HG03521 (cell line): ENCODE measurements at regions not wholly inside any gene's neighbourhood (a gene's known extent, or its start where the extent isn't known, plus 50 kb on each side); places are given as distances from the start of the nearest gene placed in this dataset.
"Not testable (repeated sequence)": the region's sequence is repeated elsewhere in the genome, so short reads cannot be mapped to it uniquely, and the experiment has no call there.

Experiments
- ATAC-seq: cut with Tn5 transposase; IDR thresholded peaks from one replicate; pipeline ENCODE4 v1.9.1; 2021; ENCODE audit warnings: mild to moderate bottlenecking, moderate library complexity; ENCODE audit not compliant: unreplicated experiment

DNA sequence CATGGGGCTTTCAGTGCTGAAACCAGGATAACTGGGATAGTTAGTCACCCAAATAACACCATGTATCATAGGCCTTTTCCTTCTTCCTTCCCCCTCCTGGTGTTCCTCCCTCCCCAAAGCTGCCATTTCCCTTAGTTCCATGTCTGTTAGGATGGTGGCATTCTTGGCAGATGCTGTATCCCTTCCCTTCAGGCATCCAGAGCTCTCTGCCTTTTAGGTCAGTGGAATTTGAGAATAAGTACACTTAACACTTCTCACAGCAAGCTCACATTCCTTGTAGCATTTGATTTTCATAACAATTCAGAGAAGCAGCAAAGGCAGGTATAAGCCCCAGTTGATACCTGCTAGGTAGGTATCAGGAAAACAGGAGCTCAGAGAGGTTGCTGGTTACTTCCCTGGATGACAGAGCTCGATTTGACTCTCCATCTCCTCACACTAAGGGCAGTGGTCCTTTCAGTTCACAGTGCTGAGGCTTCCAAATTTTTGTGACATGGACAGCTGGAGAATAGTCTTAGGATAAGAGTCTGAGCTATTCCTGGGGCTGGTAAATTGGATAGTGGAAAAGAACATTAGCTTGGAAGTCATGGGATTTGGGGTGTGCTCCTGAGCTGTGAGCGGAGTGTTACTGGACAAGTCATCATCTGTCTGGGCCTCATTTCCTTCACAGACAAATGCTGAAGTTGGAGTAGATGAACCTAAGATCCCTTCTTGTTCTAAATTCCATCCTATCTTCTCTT lies 108.7 kb upstream of the RHOBTB1 start:
- no peak for ATAC-seq

DNA sequence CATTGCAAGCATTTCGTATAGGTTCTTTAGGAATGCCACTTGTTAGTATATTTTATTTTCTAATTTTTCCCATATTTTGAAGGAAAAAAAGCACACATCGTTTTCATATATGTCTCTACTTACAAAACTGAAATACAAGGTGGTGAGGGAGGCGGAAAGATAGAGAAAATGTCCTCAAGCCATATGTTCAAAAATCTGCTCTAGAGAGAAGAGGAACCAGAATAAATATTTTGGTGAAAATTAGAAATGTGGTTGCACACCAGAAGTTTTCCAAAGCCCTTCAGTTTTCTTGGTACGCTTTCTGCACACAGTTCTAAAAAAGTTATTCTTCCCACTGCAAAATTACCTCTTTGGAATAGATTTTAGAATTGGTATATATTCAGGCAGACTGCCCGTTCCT lies 107.4 kb upstream of the RHOBTB1 start:
- ATAC-seq: no peak

GRCh38 chr10:61050120-61050745 lies 106.2 kb upstream of the RHOBTB1 start:
- no peak for ATAC-seq

GRCh38 chr10:61049386-61049785 lies 105.4 kb upstream of the RHOBTB1 start:
- ATAC-seq: no peak

- ATAC-seq: no peak
Measured at GRCh38 chr10:61047788-61048560, 104.0 kb upstream of the RHOBTB1 start.

- ATAC-seq: no peak
Measured at GRCh38 chr10:61047081-61047480, 103.1 kb upstream of the RHOBTB1 start.

- ATAC-seq: not testable (repeated sequence)
Measured at GRCh38 chr10:61045480-61045879, 101.5 kb upstream of the RHOBTB1 start.

DNA sequence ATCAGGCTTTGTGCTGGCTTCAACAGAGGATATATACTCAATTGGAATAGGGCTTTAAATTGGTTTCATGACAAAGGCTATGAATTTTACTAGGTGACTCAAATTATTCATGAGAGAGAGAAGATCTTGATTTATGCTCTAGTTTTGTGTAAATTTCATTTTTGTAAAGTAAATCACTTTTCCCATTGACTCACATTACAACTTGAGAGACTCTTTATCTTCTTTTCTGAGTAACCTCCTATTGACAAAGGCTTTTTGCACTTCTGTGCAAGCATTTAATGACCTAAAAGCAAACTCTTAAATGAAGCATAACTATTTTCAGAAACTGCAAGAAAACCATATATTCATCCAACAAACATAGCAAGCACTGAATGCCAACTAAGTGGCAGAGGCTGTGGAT lies 98.5 kb upstream of the RHOBTB1 start:
- ATAC-seq: no peak

DNA sequence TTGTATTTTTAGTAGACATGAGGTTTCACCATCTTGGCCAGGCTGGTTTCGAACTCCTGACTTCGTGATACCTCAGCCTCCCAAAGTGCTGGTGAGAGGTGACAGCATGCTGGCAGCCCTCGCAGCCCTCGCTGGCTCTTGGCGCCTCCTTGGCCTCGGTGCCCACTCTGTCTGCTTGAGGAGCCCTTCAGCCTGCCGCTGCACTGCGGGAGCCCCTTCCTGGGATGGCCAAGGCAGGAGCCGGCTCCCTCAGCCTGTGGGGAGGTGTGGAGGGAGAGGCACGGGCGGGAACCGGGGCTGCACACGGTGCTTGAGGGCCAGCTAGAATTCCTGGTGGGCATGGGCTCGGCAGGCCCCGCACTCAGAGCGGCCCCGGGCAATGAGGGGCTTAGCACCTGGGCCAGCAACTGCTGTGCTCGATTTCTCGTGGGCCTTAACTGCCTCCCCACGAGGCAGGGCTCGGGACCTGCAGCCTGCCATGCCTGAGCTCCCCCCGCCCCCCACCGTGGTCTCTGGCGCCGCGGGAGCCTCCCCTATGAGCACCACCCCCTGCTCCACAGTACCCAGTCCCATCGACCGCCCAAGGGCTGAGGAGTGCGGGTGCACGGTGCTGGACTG lies 96.5 kb upstream of the RHOBTB1 start:
- no peak for ATAC-seq

DNA sequence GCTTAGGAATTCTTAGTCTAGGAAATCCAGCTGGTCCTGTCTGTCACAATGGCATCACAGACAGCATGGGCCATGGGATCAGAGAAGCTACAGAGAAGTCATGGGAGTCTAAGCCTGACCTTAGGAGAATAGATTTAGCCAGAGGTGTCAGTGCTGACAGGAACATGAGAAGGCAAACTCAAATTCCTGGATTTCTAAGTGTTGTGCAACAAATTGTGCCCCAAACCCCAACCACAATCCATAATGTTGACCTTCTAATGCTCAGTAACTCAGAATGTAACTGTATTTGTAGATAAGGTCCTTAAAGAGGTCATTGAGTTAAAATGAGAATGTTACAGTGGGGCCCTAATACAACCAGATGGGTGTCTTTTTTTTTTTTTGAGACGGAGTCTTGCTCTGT lies 95.9 kb upstream of the RHOBTB1 start:
- ATAC-seq: no peak

DNA sequence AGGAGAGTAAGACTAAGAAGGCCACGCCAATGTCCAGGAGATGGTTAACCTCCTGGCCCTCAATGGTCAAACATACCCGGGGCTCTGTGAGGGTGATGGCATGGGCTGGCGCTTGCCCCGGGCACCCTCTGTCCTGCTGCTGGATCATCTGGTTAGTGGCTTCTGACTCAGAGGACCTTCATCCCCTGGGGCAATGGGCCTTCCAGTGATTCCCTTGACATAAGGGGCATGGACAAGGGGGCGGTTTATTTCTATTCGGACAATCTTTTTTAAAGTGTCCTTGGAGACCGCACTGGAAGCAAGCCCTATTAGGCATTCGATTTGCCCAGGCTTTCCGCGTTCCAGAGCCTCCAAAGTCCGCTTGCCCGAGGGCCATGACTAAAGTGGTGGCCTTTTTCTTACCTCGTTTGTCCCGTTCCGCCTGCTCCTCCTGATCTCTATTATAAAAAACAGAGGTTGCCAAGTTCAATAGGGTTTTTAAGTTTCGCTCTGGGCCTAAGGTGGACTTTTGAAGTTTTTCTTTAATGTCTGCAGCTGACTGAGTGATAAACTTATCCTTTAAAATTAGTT lies 93.4 kb upstream of the RHOBTB1 start:
- ATAC-seq: not testable (repeated sequence)

DNA sequence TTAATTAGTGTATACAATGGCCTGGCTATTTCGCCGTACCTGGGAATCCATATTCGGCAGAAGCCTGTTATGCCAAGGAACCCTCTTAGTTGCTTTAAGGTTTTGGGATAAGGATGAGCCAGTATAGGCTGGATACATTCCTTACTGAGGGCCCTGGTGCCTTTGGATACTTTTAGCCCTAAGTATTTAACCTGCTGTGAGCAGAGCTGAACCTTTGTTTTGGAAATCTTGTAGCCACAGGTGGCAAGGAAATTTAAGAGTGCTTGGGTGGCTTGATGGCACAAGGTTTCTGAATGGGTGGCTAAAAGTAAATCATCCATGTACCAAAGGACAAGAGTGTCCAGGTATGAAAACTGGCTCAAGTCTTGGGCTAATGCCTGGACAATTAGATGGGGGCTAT lies 92.2 kb upstream of the RHOBTB1 start:
- not testable (repeated sequence) for ATAC-seq

DNA sequence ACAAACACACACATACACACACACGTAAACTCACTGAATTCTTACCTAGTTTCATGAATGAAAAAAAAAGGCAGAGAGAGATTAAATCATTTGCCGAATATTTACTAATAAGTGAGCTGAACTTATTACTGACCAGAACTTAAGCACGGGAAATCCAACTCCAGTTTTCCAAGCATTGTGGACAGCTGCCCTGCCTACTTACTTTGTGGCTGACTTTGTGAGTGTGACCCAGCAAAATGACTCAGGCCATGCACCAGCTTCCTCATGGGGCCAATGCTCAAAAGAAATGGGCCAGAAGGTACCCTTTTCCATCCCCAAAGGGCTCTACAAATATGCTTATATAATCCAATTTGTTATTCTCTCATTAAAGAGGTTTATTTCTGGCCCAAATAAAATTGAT lies 87.4 kb upstream of the RHOBTB1 start:
- ATAC-seq: no peak

GRCh38 chr10:61029411-61029810 lies 85.4 kb upstream of the RHOBTB1 start:
- ATAC-seq: no peak

DNA sequence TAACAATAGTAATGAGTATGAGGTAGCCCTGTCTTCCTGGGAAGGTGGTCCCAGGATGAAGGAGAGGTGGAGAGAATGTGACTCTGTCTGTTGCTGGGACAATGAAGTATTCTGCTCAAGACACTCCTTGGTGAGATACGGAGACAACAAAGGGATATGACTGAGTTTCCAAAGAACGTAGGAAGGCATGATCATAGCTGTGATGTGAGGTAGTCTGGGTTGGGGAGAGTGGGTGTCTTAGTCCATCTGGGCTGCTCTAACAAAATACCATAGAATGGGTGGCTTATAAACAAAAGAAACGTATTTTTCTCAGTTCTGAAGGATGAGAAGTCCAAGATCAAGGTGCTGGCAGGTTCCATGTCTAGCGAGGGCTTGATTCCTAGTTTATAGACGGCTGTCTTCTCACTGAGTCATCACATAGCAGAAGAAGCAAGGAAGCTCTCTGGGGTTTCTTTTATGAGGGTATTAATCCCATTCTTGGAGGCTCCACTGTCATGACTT lies 84.9 kb upstream of the RHOBTB1 start:
- no peak for ATAC-seq

DNA sequence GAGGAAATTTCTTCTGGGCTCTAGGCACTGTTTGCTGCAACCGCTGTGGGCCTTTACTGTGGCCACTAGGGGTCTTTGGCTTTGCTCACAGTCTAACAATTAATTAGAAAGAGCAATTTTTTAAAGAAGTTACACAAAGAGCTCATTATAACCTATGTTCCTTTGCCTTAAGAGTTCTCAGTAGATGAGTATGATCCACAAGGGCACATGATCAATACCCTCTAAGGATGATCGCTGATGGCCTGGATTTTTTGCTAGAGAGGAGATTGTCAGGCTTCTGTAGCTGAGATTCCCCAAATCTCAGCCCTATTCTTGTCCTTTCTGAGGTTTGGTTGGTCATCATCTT lies 80.8 kb upstream of the RHOBTB1 start:
- peak; percentile 62 for ATAC-seq

DNA sequence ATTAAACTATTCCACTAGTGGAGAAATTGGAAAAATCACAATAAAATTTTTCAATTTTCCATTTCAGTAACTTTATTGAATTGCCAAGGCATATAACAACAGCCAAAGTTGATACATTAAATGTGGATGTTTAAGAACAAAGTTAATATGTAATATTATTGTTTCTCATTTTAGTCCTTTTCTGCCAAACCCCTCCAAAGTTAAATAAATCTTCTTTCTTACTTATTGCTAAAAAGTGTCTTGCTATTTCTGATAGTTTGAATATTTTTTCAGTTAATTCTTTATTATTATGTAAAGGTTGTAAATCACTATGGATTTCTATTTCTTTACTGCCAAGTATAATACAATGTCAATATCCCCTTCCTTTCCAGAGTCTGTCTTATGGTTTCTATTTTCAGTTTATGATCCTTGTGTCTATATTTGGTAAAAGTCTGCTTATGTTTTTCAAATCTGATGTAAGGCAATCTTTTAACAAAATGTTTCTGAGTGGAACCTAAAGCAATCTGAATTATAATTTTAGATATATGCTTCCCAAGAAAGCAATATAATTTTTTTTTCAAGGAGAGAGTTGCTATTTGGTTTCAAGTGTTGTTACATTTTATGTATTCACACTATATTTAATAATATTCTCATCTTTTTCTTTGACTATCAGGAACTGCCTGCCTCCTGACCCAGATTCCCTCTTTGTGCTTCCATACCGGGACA lies 80.3 kb upstream of the RHOBTB1 start:
- ATAC-seq: no peak

DNA sequence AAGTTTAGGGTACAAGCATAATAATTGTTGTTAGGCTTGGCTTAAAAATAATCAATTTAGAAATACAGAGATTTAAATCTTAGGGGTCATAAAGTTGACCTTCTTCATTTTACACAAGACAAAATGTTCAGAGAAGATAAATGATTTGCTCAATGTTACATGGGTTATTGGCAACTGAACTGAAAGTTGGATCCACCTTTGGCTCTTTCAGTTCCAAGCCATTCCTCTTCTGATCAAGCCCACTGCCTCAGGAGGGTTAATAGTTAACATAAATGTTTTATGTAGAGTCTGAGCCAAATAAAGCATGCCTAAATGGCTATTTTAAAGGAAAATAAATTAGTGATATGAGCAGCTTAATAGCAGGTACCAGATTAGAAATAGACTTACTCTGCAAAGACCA lies 79.1 kb upstream of the RHOBTB1 start:
- no peak for ATAC-seq

DNA sequence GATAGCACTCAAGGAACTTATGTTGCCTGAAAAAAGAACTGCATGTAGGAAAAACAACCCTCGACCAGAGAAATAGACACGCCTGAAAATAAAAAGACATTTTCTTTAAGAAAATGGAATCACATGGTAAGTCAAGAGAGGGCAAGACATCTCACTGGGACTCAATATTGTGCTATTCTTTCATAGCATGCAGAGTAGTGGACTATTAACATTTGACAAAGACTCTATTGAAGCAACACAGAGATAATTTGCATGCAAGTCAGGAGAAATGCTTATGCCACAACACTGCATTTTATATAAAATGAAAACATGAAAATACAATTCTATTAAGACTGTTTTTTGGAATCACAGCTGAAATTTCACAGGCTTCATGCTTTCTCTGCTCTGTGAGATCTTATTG lies 77.9 kb upstream of the RHOBTB1 start:
- ATAC-seq: no peak

- ATAC-seq: no peak
Measured at GRCh38 chr10:61020420-61021158, 76.6 kb upstream of the RHOBTB1 start.
